ENCODE measurements at regions not wholly inside any gene's neighbourhood (a gene's known extent, or its start where the extent isn't known, plus 50 kb on each side); places are given as distances from the start of the nearest gene placed in this dataset.

DNA sequence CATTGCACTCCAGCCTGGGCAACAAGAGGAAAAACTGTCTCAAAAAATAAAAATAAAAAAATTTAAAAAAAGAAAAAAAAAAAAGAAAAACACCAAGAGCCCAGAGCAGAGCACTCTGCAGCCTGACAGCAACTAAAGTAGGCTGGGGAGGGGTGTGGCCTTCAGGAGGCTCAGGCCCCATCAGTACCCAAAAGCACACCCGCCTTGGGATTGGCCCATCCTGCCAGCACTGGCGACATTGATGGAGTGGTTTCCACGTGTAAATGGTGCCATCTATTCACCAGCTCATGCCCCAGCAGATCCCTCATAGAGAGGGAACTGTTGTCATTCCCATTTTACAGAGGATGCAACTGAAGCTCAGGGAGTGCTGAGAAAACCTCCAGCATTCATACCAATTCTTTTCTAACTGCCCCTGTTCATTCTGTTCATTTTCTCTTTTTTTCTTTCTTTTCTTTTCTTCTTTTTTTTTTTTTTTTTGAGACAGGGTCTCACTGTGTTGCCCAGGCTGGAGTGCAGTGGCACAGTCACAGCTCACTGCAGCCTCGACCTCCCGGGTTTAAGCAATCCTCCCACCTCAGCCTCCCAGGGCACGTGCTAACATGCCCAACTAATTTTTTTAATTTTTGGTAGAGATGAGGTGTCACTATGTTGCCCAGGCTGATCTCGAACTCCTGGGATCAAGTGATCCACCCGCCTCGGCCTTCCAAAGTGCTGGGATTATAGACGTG lies 89.3 kb downstream of the IRF2BPL start:
- TF ChIP-seq, protein P1, sequence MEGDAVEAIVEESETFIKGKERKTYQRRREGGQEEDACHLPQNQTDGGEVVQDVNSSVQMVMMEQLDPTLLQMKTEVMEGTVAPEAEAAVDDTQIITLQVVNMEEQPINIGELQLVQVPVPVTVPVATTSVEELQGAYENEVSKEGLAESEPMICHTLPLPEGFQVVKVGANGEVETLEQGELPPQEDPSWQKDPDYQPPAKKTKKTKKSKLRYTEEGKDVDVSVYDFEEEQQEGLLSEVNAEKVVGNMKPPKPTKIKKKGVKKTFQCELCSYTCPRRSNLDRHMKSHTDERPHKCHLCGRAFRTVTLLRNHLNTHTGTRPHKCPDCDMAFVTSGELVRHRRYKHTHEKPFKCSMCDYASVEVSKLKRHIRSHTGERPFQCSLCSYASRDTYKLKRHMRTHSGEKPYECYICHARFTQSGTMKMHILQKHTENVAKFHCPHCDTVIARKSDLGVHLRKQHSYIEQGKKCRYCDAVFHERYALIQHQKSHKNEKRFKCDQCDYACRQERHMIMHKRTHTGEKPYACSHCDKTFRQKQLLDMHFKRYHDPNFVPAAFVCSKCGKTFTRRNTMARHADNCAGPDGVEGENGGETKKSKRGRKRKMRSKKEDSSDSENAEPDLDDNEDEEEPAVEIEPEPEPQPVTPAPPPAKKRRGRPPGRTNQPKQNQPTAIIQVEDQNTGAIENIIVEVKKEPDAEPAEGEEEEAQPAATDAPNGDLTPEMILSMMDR (IDR thresholded peaks at IDR 0.05) = no peak
- TF ChIP-seq POLR2A (IDR thresholded peaks at IDR 0.05) = no peak

All from right lobe of liver (tissue), 4 donors.